Fibroblast of mammary gland (primary cell): ENCODE measurements at regions not wholly inside any gene's neighbourhood (a gene's known extent, or its start where the extent isn't known, plus 50 kb on each side); places are given as distances from the start of the nearest gene placed in this dataset.
"Not testable (repeated sequence)": the region's sequence is repeated elsewhere in the genome, so short reads cannot be mapped to it uniquely, and the experiment has no call there.

ENCODE experiments used
- DNase-seq: peaks from one replicate; pipeline ENCODE4 v3.0.0-alpha.2; 2010; ENCODE audit warnings: low read depth
- H3K4me3 ChIP-seq: 2 replicates; pipeline ENCODE4 v1.5.1; 2011; ENCODE audit warnings: low read depth, mild to moderate bottlenecking, low read length, moderate library complexity; ENCODE audit not compliant: control insufficient read depth
- CTCF ChIP-seq: conservative IDR thresholded peaks from 2 replicates; pipeline ENCODE4 v1.5.1; 2011; ENCODE audit warnings: low read depth, low read length, inconsistent platforms; ENCODE audit not compliant: control insufficient read depth, insufficient read depth

- no peak for DNase-seq
- TF ChIP-seq CTCF: no peak
- no peak overlapping the region for H3K4me3 ChIP-seq
These were observed 1392.9 kb downstream of the BRINP3 start for GRCh38 chr1:189084811-189085210.

- H3K4me3 ChIP-seq: no peak overlapping the region
- DNase-seq: no peak
- TF ChIP-seq CTCF: no peak
These were observed 1373.7 kb downstream of the BRINP3 start for GRCh38 chr1:189103956-189104355.

- DNase-seq: no peak
- no peak overlapping the region for H3K4me3 ChIP-seq
These were observed 1360.4 kb downstream of the BRINP3 start for GRCh38 chr1:189117072-189117770.

GRCh38 chr1:189121941-189122340 is 1355.7 kb downstream of the BRINP3 start:
- DNase-seq: no peak
- no peak overlapping the region for H3K4me3 ChIP-seq
- TF ChIP-seq CTCF: no peak

More at GRCh38 chr1:189117072-189117770, 1360.4 kb downstream of the BRINP3 start:
- no peak for TF ChIP-seq CTCF

- TF ChIP-seq CTCF: no peak
- H3K4me3 ChIP-seq: no peak overlapping the region
- no peak for DNase-seq
These were observed 1352.0 kb downstream of the BRINP3 start for GRCh38 chr1:189125694-189126093.

- TF ChIP-seq CTCF: no peak
- no peak overlapping the region for H3K4me3 ChIP-seq
- DNase-seq: no peak
These were observed 1346.1 kb downstream of the BRINP3 start for GRCh38 chr1:189131576-189131975.

GRCh38 chr1:189139748-189140147 is 1337.9 kb downstream of the BRINP3 start:
- not testable (repeated sequence) for H3K4me3 ChIP-seq, DNase-seq
